ENCODE measurements at regions not wholly inside any gene's neighbourhood (a gene's known extent, or its start where the extent isn't known, plus 50 kb on each side); places are given as distances from the start of the nearest gene placed in this dataset.

DNA sequence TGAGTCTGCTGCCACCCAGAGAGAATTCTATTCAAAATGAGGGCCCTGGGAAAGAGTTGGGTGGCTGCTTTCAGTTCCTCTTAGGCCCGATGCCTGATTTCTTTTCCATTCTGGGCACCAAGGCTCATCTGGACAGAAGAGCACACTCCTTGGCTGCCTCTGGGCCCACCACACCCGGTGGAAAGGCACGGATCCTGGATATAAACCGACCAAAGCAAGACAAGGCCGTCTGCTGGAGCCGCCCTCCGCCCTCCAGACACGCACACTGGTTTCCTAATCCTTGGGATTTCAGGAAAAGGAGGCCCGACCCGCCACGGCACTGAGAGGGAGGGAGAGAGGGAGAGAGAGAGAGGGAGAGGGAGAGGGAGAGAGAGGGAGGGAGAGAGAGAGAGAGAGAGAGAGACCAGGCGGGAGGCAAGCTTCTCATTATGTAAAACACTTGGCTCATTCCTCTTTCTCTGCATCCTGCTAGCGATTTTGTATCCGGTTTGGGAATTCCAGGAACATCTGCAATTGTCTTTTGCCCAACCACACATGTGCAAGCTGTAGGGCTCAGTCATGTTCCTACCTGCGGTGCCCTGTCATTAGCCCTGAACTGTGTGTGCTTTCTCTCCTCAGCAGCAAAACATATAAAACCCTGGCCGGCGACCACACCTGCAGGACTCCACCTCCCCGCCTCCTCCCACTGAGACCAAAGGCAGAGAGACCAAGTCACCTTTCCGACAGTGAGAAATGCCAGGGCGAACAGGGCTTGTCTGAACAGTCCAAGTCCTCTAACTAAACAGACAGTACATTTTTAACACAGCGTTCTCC lies 347.2 kb downstream of the SOX9 start:
- H3K9me3 ChIP-seq = no peaks in the 10 kb centered on the region
- H3K4me1 ChIP-seq = peaks cover 0 to 6% (median 2%) of the 10 kb centered on the region in 4 donors
- no peaks in the 10 kb centered on the region for H3K36me3 ChIP-seq
- H3K27ac ChIP-seq = no peak overlapping the region
- no peak overlapping the region for H3K4me3 ChIP-seq
- TF ChIP-seq, protein P1, sequence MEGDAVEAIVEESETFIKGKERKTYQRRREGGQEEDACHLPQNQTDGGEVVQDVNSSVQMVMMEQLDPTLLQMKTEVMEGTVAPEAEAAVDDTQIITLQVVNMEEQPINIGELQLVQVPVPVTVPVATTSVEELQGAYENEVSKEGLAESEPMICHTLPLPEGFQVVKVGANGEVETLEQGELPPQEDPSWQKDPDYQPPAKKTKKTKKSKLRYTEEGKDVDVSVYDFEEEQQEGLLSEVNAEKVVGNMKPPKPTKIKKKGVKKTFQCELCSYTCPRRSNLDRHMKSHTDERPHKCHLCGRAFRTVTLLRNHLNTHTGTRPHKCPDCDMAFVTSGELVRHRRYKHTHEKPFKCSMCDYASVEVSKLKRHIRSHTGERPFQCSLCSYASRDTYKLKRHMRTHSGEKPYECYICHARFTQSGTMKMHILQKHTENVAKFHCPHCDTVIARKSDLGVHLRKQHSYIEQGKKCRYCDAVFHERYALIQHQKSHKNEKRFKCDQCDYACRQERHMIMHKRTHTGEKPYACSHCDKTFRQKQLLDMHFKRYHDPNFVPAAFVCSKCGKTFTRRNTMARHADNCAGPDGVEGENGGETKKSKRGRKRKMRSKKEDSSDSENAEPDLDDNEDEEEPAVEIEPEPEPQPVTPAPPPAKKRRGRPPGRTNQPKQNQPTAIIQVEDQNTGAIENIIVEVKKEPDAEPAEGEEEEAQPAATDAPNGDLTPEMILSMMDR (IDR thresholded peaks at IDR 0.05) = no peak
- H3K27me3 ChIP-seq = peaks cover 0 to 4% of the 10 kb centered on the region in 2 donors
- DNase-seq = peak in 1 of 2 donors; percentile 60
- intact Hi-C loops (cut with DNase I; ENCODE audit: low total_unique reads) = no loop called here

DNA sequence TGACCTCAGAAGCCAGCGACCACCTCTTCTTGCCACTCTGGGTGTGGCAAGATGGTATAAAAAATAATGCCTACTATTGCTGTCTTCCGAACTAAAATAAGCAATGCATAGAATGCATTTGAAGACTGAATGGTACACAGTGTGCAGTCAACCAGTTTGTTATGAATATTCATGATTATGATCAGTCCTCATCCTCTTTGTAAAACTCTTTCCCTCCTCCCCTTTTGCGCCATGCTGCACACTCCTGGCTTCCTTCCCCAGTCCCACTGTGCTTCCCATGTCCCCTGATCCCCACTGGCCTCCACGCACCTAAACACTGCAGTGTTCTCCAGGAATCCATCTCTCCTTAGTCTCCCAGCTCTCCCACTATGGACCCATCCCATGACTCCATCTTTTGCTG lies 348.0 kb downstream of the SOX9 start:
- intact Hi-C loops (cut with DNase I; ENCODE audit: low total_unique reads) = no loop called here
- H3K9me3 ChIP-seq = peaks cover 0 to under 1% (median 0%) of the 10 kb centered on the region in 3 donors
- no peaks in the 10 kb centered on the region for H3K36me3 ChIP-seq
- TF ChIP-seq, protein P1 (IDR thresholded peaks at IDR 0.05) = no peak
- no peak overlapping the region for H3K27ac ChIP-seq
- peaks cover 0 to 6% (median 2%) of the 10 kb centered on the region in 4 donors for H3K4me1 ChIP-seq
- H3K4me3 ChIP-seq = no peak overlapping the region
- peaks cover 0 to 4% of the 10 kb centered on the region in 2 donors for H3K27me3 ChIP-seq
- no peak for DNase-seq

DNA sequence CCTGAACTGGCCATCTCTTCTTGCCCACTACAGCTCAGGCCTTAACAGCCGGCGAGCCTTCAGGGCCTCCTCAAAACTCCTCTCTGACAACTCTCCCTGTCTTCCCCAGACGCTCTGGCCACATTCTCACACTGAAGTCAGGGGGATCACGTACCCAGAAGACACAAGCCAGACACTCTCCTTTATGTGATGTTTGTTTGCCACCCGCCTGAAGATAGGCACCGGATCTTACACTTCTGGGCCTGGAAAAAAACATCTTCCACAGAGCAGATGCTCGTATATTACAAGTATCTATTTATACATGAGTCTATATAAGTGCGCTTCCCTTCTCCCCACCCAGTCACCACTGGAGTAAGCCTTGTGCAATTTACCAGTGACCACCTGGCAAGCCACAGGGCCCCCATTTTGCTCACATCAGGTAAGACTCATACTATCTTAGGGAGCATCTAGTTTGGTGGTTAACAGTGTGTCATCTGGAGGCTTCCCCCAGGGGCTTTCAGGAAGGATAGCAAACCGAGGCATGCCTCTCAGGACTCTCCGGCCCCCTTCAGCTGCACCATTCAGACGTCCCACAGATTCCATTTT lies 349.4 kb downstream of the SOX9 start:
- peaks cover 0 to 4% of the 10 kb centered on the region in 2 donors for H3K27me3 ChIP-seq
- H3K4me1 ChIP-seq = peaks cover 0 to 6% (median 1%) of the 10 kb centered on the region in 4 donors
- no peaks in the 10 kb centered on the region for H3K36me3 ChIP-seq
- DNase-seq = no peak
- TF ChIP-seq, protein P1 (IDR thresholded peaks at IDR 0.05) = no peak
- no peak overlapping the region for H3K4me3 ChIP-seq
- no peak overlapping the region for H3K27ac ChIP-seq
- intact Hi-C loops (cut with DNase I; ENCODE audit: low total_unique reads) = no loop called here
- peaks cover 0 to 14% (median 0%) of the 10 kb centered on the region in 3 donors for H3K9me3 ChIP-seq

DNA sequence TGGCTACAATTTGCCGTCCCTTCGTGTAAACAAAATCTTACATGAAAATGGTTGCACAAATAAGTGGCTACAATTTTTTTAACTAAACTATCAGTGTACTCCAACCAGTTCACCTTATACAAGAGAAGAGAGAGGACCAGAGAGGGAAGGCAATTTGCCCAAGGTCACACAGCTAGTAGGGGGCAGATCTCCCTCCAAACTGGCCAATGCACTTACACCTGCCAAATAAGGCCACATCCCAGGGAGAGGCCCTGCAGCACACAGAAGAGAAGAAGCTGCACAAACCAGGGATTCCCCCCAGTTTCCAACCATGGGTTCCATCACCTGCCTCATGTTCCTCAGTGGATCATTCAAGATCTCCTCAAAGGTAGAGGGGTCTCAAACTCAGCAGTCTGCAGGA lies 349.9 kb downstream of the SOX9 start:
- no peaks in the 10 kb centered on the region for H3K36me3 ChIP-seq
- intact Hi-C loops (cut with DNase I; ENCODE audit: low total_unique reads) = no loop called here
- TF ChIP-seq, protein P1 (IDR thresholded peaks at IDR 0.05) = no peak
- peaks cover 0 to 14% (median 0%) of the 10 kb centered on the region in 3 donors for H3K9me3 ChIP-seq
- no peak overlapping the region for H3K4me3 ChIP-seq
- no peak for DNase-seq
- H3K27me3 ChIP-seq = peaks cover 0 to 4% of the 10 kb centered on the region in 2 donors
- H3K27ac ChIP-seq = no peak overlapping the region
- peaks cover 0 to 4% (median 0%) of the 10 kb centered on the region in 4 donors for H3K4me1 ChIP-seq

DNA sequence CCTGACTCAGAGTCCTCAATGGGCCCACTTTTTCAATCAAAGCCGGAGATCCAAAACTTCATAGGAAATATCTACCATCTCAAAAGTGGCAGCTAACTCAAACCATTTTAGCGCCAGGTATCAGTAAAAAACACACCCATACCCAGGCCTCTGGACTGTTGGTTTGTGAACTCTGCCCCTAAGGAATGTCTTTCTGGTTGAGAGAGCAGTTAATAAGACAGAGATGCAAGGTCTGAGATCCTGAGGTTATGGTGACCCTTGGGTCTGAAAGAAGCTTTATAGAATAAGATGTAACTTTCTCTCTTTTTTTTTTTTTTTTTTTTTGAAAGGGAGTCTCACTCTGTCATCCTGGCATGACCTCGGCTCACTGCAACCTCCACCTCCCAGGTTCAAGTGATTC lies 350.5 kb downstream of the SOX9 start:
- Histone ChIP-seq H3K27me3 (peaks cover 0 to 4% of the 10 kb centered on the region in 2 donors), H3K4me3 (no peak overlapping the region), H3K36me3 (no peaks in the 10 kb centered on the region), H3K4me1 (no peaks in the 10 kb centered on the region), H3K27ac (no peak overlapping the region), H3K9me3 (peaks cover 0 to 14% (median 0%) of the 10 kb centered on the region in 3 donors)
- intact Hi-C loops (cut with DNase I; ENCODE audit: low total_unique reads) = no loop called here
- TF ChIP-seq, protein P1 (IDR thresholded peaks at IDR 0.05) = no peak
- no peak for DNase-seq
